ENCODE measurements at regions not wholly inside any gene's neighbourhood (a gene's known extent, or its start where the extent isn't known, plus 50 kb on each side); places are given as distances from the start of the nearest gene placed in this dataset.

GRCh38 chr6:94600636-94601035 is 976.7 kb upstream of the MANEA start:
- TF ChIP-seq CTCF (IDR thresholded peaks at IDR 0.05; ENCODE audit: insufficient read depth, missing control alignments) = no peak
- FAIRE-seq = no peak
- DNase-seq (ENCODE audit: insufficient read length, low spot score) = no peak

GRCh38 chr6:94597487-94597886 is 979.8 kb upstream of the MANEA start:
- no peak for TF ChIP-seq CTCF (IDR thresholded peaks at IDR 0.05; ENCODE audit: insufficient read depth, missing control alignments)
- DNase-seq (ENCODE audit: insufficient read length, low spot score) (no peak), FAIRE-seq (no peak)

- DNase-seq (ENCODE audit: insufficient read length, low spot score) = no peak
- no peak for TF ChIP-seq CTCF (IDR thresholded peaks at IDR 0.05; ENCODE audit: insufficient read depth, missing control alignments)
- FAIRE-seq = no peak
Measured at GRCh38 chr6:94590416-94590815, 986.9 kb upstream of the MANEA start.

GRCh38 chr6:94588301-94588700 is 989.0 kb upstream of the MANEA start:
- no peak for TF ChIP-seq CTCF (IDR thresholded peaks at IDR 0.05; ENCODE audit: insufficient read depth, missing control alignments)
- no peak for FAIRE-seq
- DNase-seq (ENCODE audit: insufficient read length, low spot score) = no peak

GRCh38 chr6:94584211-94584610 is 993.1 kb upstream of the MANEA start:
- TF ChIP-seq CTCF (IDR thresholded peaks at IDR 0.05; ENCODE audit: insufficient read depth, missing control alignments) = no peak
- FAIRE-seq (no peak), DNase-seq (ENCODE audit: insufficient read length, low spot score) (no peak)

- DNase-seq (ENCODE audit: insufficient read length, low spot score) (no peak), FAIRE-seq (no peak)
- TF ChIP-seq CTCF (IDR thresholded peaks at IDR 0.05; ENCODE audit: insufficient read depth, missing control alignments) = no peak
Measured at GRCh38 chr6:94570581-94570980, 1006.8 kb upstream of the MANEA start.

- DNase-seq (ENCODE audit: insufficient read length, low spot score) (no peak), FAIRE-seq (no peak)
- TF ChIP-seq CTCF (IDR thresholded peaks at IDR 0.05; ENCODE audit: insufficient read depth, missing control alignments) = no peak
Measured at GRCh38 chr6:94562846-94563245, 1014.5 kb upstream of the MANEA start.

Data from D721Med (cell line).